ENCODE measurements at regions not wholly inside any gene's neighbourhood (a gene's known extent, or its start where the extent isn't known, plus 50 kb on each side); places are given as distances from the start of the nearest gene placed in this dataset.
A peak's percentile ranks its signal among the peaks of the same experiment; 100 is the strongest.

- DNase-seq, result peak; percentile 47
These were observed 415.0 kb downstream of the ARHGEF28 start for GRCh38 chr5:74040811-74041491.

- peak; percentile 96 for DNase-seq
These were observed 414.1 kb downstream of the ARHGEF28 start for GRCh38 chr5:74040065-74040551.

GRCh38 chr5:74037321-74037720 is 411.3 kb downstream of the ARHGEF28 start:
- no peak for DNase-seq

DNA sequence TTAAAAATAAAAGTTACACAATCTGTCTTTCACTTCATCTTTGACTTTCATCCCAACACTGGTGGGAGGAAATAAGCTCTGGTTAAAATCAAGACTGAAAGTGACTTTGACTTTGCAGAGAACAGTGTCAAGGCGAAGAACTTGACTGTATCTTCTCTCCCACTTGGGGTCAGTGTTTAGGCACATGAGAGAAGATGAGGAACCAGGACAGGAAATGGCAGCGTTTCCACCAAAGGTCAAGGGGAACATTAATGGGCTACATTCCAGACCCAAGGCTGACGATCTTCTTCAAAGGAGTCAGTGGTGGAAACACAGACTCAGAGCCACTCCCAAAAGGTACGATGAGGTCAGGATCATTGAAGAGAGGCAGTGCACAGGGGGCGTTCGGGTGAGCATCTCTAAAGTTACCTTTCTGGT is 409.5 kb downstream of the ARHGEF28 start:
- peak; percentile 21 for DNase-seq

- DNase-seq, result no peak
These were observed 408.7 kb downstream of the ARHGEF28 start for GRCh38 chr5:74034733-74035132.

DNA sequence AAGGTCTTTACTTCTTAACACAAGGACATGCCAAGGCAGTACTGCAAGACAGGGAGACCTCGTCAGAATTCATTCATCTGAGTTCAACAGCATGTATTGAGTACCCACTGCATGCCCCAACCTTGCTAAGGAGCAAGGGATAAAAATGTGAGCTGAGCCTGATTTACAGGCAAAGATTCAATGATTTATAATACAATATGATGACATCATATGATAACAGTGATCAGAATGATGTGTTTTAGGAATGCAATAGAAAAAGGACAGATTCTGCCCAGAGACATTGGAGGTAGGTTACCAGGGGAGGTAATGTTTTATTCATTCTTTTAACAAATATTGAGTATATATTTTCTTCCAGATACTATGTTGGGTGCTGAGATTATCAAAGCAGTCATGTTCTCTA is 406.6 kb downstream of the ARHGEF28 start:
- no peak for DNase-seq

DNA sequence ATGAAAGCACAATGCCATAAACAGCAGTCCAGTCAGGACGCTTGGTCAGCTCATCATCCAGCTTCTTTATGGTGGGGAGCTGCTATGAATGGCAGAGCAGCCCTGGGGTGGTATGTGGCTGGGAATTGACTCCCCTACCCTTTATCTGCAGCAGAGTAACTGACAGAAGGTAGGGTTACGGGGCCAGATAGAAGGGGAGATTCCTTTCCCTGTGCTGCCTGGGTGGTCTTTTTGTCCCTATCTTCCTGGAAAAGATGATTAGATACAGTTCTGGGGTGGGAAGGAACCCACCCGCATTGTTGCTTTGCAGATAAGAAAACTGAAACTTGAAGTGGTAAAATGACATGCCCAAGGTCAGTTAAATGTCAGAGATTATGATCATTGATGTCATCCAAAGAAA is 405.5 kb downstream of the ARHGEF28 start:
- DNase-seq, result no peak

GRCh38 chr5:74030821-74031220 is 404.8 kb downstream of the ARHGEF28 start:
- DNase-seq, result no peak

DNA sequence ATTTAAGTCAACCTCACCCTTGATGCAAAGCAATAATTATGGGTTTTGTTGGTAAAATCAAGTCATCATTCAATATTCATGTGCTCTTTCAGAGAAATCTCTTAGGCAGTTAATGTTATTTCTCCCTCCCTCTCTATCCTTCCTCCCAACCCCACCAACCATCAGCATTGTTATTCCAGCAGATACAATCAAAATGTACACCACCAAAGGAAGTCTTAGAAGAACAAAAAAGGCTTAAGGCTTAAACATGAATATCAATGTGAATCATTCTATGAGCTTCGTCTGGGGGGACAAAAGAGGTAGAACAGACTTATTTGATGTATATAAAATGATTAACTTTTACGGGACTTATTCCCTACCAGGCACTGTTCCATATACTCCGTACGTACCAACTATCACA is 404.4 kb downstream of the ARHGEF28 start:
- DNase-seq, result no peak

DNA sequence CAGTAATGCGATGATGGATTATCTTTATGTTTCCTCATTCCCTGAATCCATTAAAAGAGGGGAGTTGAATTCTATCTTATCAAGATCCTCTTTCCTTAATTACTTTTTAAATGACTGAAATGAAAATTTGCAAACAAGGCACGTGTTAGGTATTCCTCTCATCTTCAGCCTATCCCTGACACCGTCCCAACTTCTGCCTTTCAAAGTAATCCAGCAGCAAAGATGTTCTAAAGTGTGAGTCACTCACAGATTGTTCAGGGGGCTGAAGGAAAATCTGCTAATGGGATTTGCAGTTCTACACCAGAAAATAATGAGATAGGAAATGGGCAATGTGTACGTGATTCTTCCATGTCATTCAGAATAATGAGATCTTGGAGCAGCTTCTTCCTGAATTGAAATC is 403.0 kb downstream of the ARHGEF28 start:
- no peak for DNase-seq

DNA sequence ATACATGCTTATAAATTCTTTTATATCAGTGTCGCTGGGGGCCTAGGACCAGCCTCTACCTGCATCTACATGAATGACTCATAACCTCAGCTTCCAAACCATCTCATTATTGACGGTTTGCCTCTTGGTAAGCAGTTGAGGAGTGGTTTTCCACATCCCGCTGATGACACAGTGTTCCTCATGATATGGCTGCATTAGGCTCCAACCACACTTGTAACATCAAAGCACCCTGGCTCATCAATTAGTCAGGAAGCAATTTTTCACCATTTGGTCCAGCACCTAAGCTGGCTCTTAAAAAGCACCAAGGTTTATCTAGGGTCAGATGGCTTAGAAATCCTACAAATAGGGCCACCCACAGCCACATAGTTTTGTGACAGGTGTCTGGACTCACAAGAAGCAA is 402.4 kb downstream of the ARHGEF28 start:
- DNase-seq, result no peak

- no peak for DNase-seq
These were observed 401.8 kb downstream of the ARHGEF28 start for GRCh38 chr5:74027732-74028338.

DNA sequence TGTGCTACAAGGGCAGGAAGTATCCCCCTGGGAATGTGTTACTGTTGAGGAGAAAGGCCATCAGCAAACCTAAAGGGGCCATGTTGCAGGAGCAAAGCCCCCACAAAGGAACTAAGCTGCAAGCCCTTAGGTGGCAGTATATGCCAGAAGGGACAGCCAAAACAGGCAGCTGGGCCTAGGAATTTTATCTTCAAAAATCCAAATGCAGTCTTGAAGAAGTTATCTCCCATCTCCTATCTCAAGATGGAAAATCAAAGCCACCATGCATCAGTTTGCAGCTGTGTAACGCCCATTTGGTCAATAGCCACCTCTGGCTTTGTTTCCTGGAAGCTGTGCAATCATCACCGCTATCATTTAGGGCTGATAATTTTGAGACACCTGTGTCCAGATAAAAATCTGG is 400.3 kb downstream of the ARHGEF28 start:
- DNase-seq, result no peak

GRCh38 chr5:74021126-74021525 is 395.1 kb downstream of the ARHGEF28 start:
- no peak for DNase-seq

DNA sequence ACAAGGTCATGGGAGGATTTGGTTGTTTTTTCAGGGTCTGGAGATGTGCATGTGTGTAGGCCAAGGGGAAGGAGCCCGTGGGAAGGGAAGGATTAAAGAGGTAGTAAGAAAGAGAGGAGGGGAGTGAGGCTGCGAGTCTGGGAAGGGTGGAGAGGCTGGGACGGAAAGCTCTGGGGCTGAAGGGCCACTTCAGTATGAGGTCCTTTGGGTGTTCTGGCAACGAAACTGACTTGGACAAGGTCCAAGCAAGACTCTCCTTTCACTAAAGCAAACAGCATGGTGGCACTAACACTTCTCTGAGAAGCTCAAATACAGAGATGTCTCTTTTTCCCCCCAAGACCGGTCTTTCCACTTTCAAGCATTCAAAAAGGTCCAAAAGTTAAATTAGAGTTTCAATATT is 394.5 kb downstream of the ARHGEF28 start:
- no peak for DNase-seq

DNA sequence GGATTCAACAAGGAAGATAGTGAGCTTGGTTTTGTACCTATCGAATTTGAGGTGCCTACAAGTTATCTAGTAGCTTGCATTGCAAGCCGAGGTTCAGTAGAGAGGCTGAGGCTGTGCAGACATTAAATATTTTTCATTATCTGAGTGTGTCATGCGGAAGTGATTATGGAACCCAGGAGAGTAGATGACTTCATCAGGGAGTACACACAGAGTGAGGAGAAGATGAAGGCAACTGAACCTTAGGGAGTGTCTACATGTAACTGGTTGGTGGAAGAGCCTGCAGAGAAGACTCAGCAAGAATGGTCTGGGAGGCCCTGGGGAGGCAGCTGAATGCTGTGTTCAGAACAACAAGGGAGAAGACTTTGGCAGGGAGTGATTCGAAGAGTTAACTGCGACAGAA is 393.9 kb downstream of the ARHGEF28 start:
- no peak for DNase-seq

DNA sequence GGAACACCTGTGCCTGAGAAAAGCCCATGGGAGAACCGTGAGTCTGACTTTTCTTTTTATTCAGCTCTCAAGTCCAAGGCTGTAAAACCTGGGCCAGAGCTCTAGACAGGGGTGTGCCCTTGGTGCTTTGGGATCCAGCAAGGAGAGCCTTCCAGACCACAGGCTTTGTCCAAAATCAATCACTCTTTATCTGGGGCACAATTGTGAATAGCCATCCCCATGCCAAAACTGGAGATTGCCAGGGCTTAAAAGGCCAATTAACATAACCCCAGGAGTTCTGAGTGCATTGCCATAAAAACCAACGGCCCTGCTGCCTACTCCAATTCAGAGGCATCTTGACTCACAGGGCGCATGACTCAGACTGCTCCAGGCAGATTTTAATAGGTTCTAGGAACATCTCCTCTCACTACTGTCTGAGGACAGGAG is 391.8 kb downstream of the ARHGEF28 start:
- no peak for DNase-seq

DNA sequence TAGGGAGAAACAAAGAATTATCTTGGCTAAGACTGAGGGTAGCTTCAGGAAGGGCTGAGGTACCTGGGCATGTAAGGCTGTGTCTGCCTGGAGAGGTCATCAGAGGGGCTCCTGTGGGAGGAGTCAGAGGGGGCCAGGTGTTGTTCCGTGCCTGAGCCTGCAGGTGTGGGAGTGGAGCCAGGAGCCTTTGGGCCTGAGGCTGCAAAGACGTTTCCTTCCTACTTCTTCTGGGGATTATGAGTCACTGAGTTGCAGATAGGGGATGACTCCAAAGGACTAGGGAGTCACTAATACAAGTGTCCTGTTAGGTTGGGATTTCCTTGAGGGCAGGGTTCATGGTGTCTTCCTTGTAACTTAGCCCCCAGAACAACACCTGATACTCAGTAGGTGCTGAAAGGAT is 391.1 kb downstream of the ARHGEF28 start:
- no peak for DNase-seq

GRCh38 chr5:74016373-74016772 is 390.4 kb downstream of the ARHGEF28 start:
- no peak for DNase-seq

DNA sequence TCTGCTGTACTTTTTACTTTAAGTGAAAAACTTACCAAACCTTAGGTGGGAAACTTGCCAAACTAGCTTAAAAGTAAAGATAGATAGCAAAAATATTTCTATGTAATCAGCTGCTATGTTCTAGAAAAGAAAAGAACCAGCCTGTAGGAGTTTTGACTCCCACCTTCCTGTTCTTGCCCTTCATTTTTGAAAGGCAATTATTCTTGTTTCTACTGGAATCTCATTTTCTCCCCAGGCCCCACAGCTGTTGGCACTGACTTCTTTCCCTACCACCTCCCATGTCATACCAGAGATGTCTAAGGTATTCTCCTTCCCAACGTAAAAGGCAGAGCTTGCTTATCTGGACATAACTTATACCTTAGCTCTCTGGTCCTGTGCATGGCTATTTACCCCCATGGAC is 389.7 kb downstream of the ARHGEF28 start:
- DNase-seq, result no peak

DNA sequence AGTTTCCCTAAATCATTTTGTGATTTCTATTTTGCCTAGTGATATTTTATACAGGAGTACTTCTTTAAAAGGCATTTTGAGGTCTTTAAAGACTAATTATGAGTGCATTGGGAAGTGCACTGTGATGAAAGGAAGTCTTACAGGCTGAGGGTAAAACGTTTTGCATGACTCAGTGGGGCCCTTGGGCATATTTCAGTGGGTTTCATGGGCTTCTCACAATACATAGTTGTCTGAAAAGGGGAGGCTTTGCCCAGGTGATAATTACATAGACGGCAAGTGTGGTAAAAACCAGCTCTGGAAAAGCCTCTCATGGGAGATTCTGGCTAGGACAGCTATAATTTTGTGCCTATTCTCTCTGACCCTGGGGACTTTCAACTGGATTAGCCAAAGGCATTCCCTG is 387.2 kb downstream of the ARHGEF28 start:
- no peak for DNase-seq

DNA sequence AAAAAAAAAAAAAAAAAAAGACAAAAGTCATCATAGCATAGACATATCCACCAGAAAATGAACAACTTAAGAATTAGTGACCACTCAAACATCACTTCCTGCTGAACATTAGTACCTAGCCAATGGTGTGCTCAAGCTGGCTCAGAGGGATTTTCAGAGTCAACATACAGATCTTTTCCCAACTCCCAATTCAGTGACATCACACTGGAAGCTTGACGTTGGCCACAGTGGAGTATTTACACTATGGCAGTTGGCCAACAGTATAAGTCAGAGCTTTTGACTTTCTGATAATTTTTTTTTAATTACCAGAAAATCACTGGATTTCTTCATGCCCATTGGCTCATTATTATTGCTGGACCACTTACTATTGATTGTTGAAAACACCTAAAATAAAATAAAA is 383.5 kb downstream of the ARHGEF28 start:
- no peak for DNase-seq

GRCh38 chr5:74007193-74007592 is 381.2 kb downstream of the ARHGEF28 start:
- DNase-seq, result no peak

- DNase-seq, result peak; percentile 58
These were observed 373.3 kb downstream of the ARHGEF28 start for GRCh38 chr5:73999297-73999696.

DNA sequence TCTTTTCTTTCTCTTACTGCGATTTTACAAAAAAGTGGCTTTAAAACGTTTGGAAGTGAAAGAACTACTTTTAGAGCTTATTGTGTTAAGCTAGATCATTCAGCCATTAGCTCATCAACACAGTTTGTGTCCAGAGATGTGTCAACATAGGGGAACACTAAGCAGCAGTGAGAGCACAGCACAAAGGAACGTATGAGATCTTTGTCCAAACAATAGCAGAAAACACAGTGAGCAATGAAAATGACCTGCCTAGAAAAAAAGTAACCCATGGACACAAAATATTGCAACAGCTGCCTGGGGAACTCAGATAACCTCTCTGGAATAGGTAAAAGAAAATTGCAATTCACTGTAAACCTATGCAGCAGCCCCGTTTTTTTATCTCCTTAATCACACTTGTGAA is 372.5 kb downstream of the ARHGEF28 start:
- DNase-seq, result peak; percentile 63
